ENCODE measurements at regions not wholly inside any gene's neighbourhood (a gene's known extent, or its start where the extent isn't known, plus 50 kb on each side); places are given as distances from the start of the nearest gene placed in this dataset.
A peak's percentile ranks its signal among the peaks of the same experiment; 100 is the strongest.

- no peak for TF ChIP-seq CTCF (conservative IDR thresholded peaks at IDR 0.05)
- Mint-ChIP-seq H3K4me1 (peaks cover 13% of the 10 kb centered on the region), H3K27me3 (ENCODE audit: low read depth) (peaks cover 25% of the 10 kb centered on the region), H3K27ac (ENCODE audit: unreplicated experiment) (no peak overlapping the region), H3K4me3 (peak overlapping the region; percentile 80), H3K36me3 (ENCODE audit: low read depth) (no peaks in the 10 kb centered on the region), H3K9me3 (no peaks in the 10 kb centered on the region)
- DNase-seq (ENCODE audit: low read depth, low spot score) = peak; percentile 33
Observed at GRCh38 chr6:7050872-7051779, 56.6 kb upstream of the RREB1 start.

GRCh38 chr6:7051780-7052442, 55.9 kb upstream of the RREB1 start:
- DNase-seq (ENCODE audit: low read depth, low spot score) = peak; percentile 25
- Mint-ChIP-seq H3K27ac (ENCODE audit: unreplicated experiment) (no peak overlapping the region), H3K36me3 (ENCODE audit: low read depth) (no peaks in the 10 kb centered on the region), H3K4me1 (peaks cover 13% of the 10 kb centered on the region), H3K9me3 (no peaks in the 10 kb centered on the region), H3K4me3 (no peak overlapping the region), H3K27me3 (ENCODE audit: low read depth) (peaks cover 25% of the 10 kb centered on the region)
- no peak for TF ChIP-seq CTCF (conservative IDR thresholded peaks at IDR 0.05)

- Mint-ChIP-seq H3K9me3 (no peaks in the 10 kb centered on the region), H3K27ac (ENCODE audit: unreplicated experiment) (peak overlapping the region; percentile 89), H3K4me1 (peaks cover 13% of the 10 kb centered on the region), H3K36me3 (ENCODE audit: low read depth) (no peaks in the 10 kb centered on the region), H3K27me3 (ENCODE audit: low read depth) (peaks cover 25% of the 10 kb centered on the region), H3K4me3 (peak overlapping the region; percentile 72)
- DNase-seq (ENCODE audit: low read depth, low spot score) = peak; percentile 3
- TF ChIP-seq CTCF (conservative IDR thresholded peaks at IDR 0.05) = no peak
Observed at GRCh38 chr6:7052443-7053011, 55.2 kb upstream of the RREB1 start.

- peaks cover 25% of the 10 kb centered on the region for H3K27me3 Mint-ChIP-seq (ENCODE audit: low read depth)
Observed at GRCh38 chr6:7053125-7053774, 54.5 kb upstream of the RREB1 start.

More at GRCh38 chr6:7053125-7053774, 54.5 kb upstream of the RREB1 start:
- TF ChIP-seq CTCF (conservative IDR thresholded peaks at IDR 0.05) = no peak
- H3K27ac Mint-ChIP-seq (ENCODE audit: unreplicated experiment) = peak overlapping the region; percentile 89
- H3K4me1 Mint-ChIP-seq = peaks cover 13% of the 10 kb centered on the region
- no peaks in the 10 kb centered on the region for H3K9me3 Mint-ChIP-seq
- DNase-seq (ENCODE audit: low read depth, low spot score) = no peak
- peak overlapping the region; percentile 72 for H3K4me3 Mint-ChIP-seq
- H3K36me3 Mint-ChIP-seq (ENCODE audit: low read depth) = no peaks in the 10 kb centered on the region
